ENCODE measurements at regions not wholly inside any gene's neighbourhood (a gene's known extent, or its start where the extent isn't known, plus 50 kb on each side); places are given as distances from the start of the nearest gene placed in this dataset.

GRCh38 chr2:240291337-240292034 is 144.0 kb upstream of the GPC1 start (continued):
- TF ChIP-seq, protein P1, sequence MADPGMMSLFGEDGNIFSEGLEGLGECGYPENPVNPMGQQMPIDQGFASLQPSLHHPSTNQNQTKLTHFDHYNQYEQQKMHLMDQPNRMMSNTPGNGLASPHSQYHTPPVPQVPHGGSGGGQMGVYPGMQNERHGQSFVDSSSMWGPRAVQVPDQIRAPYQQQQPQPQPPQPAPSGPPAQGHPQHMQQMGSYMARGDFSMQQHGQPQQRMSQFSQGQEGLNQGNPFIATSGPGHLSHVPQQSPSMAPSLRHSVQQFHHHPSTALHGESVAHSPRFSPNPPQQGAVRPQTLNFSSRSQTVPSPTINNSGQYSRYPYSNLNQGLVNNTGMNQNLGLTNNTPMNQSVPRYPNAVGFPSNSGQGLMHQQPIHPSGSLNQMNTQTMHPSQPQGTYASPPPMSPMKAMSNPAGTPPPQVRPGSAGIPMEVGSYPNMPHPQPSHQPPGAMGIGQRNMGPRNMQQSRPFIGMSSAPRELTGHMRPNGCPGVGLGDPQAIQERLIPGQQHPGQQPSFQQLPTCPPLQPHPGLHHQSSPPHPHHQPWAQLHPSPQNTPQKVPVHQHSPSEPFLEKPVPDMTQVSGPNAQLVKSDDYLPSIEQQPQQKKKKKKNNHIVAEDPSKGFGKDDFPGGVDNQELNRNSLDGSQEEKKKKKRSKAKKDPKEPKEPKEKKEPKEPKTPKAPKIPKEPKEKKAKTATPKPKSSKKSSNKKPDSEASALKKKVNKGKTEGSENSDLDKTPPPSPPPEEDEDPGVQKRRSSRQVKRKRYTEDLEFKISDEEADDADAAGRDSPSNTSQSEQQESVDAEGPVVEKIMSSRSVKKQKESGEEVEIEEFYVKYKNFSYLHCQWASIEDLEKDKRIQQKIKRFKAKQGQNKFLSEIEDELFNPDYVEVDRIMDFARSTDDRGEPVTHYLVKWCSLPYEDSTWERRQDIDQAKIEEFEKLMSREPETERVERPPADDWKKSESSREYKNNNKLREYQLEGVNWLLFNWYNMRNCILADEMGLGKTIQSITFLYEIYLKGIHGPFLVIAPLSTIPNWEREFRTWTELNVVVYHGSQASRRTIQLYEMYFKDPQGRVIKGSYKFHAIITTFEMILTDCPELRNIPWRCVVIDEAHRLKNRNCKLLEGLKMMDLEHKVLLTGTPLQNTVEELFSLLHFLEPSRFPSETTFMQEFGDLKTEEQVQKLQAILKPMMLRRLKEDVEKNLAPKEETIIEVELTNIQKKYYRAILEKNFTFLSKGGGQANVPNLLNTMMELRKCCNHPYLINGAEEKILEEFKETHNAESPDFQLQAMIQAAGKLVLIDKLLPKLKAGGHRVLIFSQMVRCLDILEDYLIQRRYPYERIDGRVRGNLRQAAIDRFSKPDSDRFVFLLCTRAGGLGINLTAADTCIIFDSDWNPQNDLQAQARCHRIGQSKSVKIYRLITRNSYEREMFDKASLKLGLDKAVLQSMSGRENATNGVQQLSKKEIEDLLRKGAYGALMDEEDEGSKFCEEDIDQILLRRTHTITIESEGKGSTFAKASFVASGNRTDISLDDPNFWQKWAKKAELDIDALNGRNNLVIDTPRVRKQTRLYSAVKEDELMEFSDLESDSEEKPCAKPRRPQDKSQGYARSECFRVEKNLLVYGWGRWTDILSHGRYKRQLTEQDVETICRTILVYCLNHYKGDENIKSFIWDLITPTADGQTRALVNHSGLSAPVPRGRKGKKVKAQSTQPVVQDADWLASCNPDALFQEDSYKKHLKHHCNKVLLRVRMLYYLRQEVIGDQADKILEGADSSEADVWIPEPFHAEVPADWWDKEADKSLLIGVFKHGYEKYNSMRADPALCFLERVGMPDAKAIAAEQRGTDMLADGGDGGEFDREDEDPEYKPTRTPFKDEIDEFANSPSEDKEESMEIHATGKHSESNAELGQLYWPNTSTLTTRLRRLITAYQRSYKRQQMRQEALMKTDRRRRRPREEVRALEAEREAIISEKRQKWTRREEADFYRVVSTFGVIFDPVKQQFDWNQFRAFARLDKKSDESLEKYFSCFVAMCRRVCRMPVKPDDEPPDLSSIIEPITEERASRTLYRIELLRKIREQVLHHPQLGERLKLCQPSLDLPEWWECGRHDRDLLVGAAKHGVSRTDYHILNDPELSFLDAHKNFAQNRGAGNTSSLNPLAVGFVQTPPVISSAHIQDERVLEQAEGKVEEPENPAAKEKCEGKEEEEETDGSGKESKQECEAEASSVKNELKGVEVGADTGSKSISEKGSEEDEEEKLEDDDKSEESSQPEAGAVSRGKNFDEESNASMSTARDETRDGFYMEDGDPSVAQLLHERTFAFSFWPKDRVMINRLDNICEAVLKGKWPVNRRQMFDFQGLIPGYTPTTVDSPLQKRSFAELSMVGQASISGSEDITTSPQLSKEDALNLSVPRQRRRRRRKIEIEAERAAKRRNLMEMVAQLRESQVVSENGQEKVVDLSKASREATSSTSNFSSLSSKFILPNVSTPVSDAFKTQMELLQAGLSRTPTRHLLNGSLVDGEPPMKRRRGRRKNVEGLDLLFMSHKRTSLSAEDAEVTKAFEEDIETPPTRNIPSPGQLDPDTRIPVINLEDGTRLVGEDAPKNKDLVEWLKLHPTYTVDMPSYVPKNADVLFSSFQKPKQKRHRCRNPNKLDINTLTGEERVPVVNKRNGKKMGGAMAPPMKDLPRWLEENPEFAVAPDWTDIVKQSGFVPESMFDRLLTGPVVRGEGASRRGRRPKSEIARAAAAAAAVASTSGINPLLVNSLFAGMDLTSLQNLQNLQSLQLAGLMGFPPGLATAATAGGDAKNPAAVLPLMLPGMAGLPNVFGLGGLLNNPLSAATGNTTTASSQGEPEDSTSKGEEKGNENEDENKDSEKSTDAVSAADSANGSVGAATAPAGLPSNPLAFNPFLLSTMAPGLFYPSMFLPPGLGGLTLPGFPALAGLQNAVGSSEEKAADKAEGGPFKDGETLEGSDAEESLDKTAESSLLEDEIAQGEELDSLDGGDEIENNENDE (IDR thresholded peaks at IDR 0.05; ENCODE audit: insufficient replicate concordance, low read length): no peak
- TF ChIP-seq CTCF (IDR thresholded peaks at IDR 0.05; ENCODE audit: control extremely low read depth in 1 of 3, insufficient read depth in 1 of 3, low read depth in 1 of 3, low read length in 3 of 3) (no peak), NRF1 (IDR thresholded peaks at IDR 0.05; ENCODE audit: low read depth, low read length) (no peak), CHD1 (IDR thresholded peaks at IDR 0.05; ENCODE audit: low read depth, low read length) (no peak), EP300 (IDR thresholded peaks at IDR 0.05; ENCODE audit: borderline replicate concordance in 1 of 2, low read depth in 2 of 2, low read length in 2 of 2) (no peak), KDM5A (IDR thresholded peaks at IDR 0.05; ENCODE audit: low read length) (no peak)
- TF ChIP-seq, protein P2, sequence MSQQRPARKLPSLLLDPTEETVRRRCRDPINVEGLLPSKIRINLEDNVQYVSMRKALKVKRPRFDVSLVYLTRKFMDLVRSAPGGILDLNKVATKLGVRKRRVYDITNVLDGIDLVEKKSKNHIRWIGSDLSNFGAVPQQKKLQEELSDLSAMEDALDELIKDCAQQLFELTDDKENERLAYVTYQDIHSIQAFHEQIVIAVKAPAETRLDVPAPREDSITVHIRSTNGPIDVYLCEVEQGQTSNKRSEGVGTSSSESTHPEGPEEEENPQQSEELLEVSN (IDR thresholded peaks at IDR 0.05): no peak

Measured in H1 (cell line).